Mesodermal cell (in vitro differentiated cells): ENCODE measurements at regions not wholly inside any gene's neighbourhood (a gene's known extent, or its start where the extent isn't known, plus 50 kb on each side); places are given as distances from the start of the nearest gene placed in this dataset.

Experiments
- H3K27ac ChIP-seq: 2 replicates; pipeline ENCODE4 v1.7.0; 2013; ENCODE audit warnings: mild to moderate bottlenecking, low read depth, low read length, moderate library complexity; ENCODE audit not compliant: severe bottlenecking
- H3K36me3 ChIP-seq: 2 replicates; pipeline ENCODE4 v1.7.1; 2013; ENCODE audit warnings: mild to moderate bottlenecking, low read length, moderate library complexity; ENCODE audit not compliant: control insufficient read depth, insufficient read depth
- H3K4me1 ChIP-seq: one replicate; pipeline ENCODE4 v1.7.1; 2013; ENCODE audit warnings: mild to moderate bottlenecking, low read length; ENCODE audit not compliant: insufficient read depth, control insufficient read depth, poor library complexity, severe bottlenecking
- H3K4me3 ChIP-seq: 2 replicates; pipeline ENCODE4 v1.7.0; 2013; ENCODE audit warnings: low read length, control low read depth, mild to moderate bottlenecking; ENCODE audit not compliant: insufficient read depth, poor library complexity, severe bottlenecking; ENCODE audit errors: extremely low read depth
- H3K9me3 ChIP-seq: 2 replicates; pipeline ENCODE4 v1.7.1; 2013; ENCODE audit warnings: mild to moderate bottlenecking, low read length, moderate library complexity; ENCODE audit not compliant: control insufficient read depth
- WGBS, 2 experiments: methylation state at CpG; one replicate each; pipeline ENCODE4 v1.1.5; 2013; ENCODE audit warnings: missing lambda C conversion rate in 2 of 2; ENCODE audit not compliant: insufficient coverage in 2 of 2; 5-methylcytosine and 5-hydroxymethylcytosine counted together

DNA sequence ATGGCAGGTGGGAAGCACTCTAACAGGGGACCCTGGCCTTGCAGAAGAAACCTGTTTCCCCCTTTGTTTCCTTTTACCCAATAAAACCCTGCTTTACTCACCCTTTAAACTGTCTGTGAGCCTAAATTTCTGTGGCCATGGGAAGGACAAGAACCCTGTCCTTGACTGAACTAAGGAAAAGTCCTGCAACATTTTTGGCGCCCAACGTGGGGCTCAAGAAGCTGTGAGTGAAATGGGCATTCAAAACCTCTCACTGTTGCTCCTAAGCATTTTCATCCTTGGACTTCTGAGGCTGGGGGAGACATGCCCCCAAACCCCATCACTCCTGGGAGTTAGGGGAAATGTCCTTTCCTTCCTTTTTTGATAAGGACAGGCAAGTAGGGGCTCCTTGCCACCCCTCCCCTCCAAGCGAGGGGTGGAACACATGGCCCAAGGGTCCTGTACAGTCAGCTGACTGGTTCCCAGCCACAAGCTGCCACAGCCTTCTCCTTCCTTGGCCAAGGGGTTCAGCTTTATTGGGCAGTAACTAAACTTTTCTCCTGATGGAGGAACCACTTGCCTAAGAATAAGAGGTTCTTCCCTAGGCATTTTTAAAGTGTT is 381.6 kb downstream of the KLF5 start:
- H3K27ac ChIP-seq = no peak overlapping the region
- no peak overlapping the region for H3K4me3 ChIP-seq

DNA sequence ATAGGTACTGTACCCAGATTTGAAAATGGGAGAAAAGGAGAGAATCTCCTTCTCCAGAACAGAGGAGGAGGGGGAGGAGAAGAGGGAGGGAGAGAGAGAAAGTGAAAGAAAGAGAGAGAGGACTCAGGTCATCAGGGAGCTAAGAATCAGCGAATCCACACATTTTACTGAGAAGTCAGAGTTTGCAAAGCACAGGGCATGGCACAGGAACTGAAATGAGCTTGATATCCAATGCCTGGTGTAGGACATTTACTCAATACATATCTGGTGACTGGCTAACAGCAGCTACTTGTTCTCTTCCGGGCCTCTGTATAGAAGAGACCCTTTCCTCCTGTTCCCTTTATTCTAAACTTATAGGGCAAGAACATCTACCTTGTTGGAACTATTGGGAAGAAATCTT is 375.1 kb downstream of the KLF5 start:
- no peak overlapping the region for H3K4me3 ChIP-seq
- no peak overlapping the region for H3K27ac ChIP-seq
- no peaks in the 10 kb centered on the region for H3K4me1 ChIP-seq
- H3K9me3 ChIP-seq = no peaks in the 10 kb centered on the region
- WGBS, 2 experiments = 70 to 86% methylated on average over 1 of the region's 2 CpGs
- no peaks in the 10 kb centered on the region for H3K36me3 ChIP-seq

More for the DNA sequence above, 381.6 kb downstream of the KLF5 start:
- 100% methylated on average over 2 to 3 of the region's 3 CpGs for WGBS, 2 experiments
- no peaks in the 10 kb centered on the region for H3K36me3 ChIP-seq
- H3K9me3 ChIP-seq = peaks cover 24% of the 10 kb centered on the region
- H3K4me1 ChIP-seq = no peaks in the 10 kb centered on the region

DNA sequence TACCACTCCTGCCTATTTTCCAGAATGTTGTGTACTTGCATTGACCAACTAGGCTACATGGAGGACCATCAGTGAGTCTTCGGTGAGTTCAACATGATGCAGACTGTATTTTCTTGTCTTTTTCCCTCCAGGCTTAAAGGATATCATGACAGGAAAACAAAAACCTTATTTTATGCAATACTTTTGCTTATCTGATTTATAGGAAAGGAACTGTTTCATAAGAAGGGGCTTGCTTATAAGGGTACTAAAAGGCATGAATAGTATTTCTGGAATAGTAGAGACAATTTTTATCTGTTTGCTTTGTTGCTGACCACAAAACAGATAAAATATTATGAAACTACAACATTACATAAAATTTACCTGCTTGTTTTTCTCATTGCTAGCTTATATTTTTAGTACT is 374.7 kb downstream of the KLF5 start:
- H3K27ac ChIP-seq = no peak overlapping the region
- H3K4me1 ChIP-seq = no peaks in the 10 kb centered on the region
- H3K9me3 ChIP-seq = no peaks in the 10 kb centered on the region
- no peak overlapping the region for H3K4me3 ChIP-seq
- 83 to 100% methylated on average over 1 of the region's 1 CpG for WGBS, 2 experiments
- H3K36me3 ChIP-seq = no peaks in the 10 kb centered on the region

DNA sequence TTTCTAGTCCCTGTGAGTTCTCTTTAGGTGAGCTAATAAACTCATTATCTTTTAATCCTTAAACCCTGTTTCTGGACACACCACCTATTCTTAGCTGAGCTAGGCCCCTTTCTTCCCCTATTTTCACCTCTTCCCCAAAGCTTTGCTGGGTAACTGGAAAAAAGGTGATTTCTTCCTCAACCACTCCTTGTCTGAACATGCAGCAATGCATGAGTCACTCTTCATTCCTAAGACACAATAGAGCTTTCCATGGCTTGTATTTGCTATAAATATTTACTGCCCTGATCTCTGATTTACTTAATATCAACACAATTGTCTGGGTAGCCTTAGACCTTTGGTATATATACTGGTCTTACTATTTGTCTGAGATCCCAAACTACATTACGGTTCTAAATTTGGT is 370.9 kb downstream of the KLF5 start:
- Histone ChIP-seq H3K4me1 (no peaks in the 10 kb centered on the region), H3K36me3 (no peaks in the 10 kb centered on the region), H3K4me3 (no peak overlapping the region), H3K27ac (no peak overlapping the region), H3K9me3 (no peaks in the 10 kb centered on the region)
- WGBS, 2 experiments = no CpG with 5 or more reads among the region's 1 CpG

DNA sequence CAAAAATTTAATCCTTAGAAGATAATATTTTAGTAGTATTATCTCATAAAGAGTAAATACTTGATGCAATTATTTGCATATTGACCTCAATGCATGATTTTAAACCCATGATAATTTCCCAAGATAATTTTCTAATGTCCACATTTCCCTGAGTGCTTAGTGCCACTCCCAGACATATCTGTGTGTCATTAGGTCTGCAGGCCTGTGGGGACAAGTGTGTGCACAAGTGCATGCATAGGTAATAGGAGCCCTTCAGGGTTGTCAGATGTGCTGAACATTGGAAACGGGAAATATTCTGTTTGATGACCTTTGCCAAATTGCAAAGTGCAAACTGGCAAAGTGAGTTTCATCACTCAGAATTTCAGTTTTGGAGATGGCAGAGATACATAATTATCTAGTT is 369.9 kb downstream of the KLF5 start:
- Histone ChIP-seq H3K9me3 (no peaks in the 10 kb centered on the region), H3K27ac (no peak overlapping the region), H3K4me3 (no peak overlapping the region), H3K36me3 (no peaks in the 10 kb centered on the region), H3K4me1 (no peaks in the 10 kb centered on the region)
- WGBS, 2 experiments = 89 to 100% methylated on average over 1 of the region's 1 CpG

DNA sequence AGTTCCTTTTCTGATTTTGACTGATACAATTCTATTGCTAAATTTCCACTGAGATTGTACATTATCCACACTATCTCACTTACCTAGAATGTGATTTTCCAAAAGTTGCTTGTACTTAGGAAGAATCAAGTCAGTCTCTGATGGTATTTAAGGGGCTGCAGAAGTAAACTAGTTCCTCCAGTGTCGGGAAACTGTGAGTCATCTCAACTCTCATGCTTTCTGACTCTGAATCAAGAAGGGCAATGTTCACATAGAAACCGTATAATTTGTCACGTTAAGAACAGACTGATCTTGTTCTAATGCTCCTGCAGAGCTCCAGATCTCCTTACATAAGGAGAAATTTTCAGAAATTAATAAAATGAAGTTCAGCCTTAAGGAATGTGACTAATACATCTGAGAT is 369.3 kb downstream of the KLF5 start:
- 72 to 89% methylated on average over 3 of the region's 3 CpGs for WGBS, 2 experiments
- no peak overlapping the region for H3K27ac ChIP-seq
- H3K4me3 ChIP-seq = no peak overlapping the region
- H3K36me3 ChIP-seq = no peaks in the 10 kb centered on the region
- no peaks in the 10 kb centered on the region for H3K9me3 ChIP-seq
- H3K4me1 ChIP-seq = no peaks in the 10 kb centered on the region

DNA sequence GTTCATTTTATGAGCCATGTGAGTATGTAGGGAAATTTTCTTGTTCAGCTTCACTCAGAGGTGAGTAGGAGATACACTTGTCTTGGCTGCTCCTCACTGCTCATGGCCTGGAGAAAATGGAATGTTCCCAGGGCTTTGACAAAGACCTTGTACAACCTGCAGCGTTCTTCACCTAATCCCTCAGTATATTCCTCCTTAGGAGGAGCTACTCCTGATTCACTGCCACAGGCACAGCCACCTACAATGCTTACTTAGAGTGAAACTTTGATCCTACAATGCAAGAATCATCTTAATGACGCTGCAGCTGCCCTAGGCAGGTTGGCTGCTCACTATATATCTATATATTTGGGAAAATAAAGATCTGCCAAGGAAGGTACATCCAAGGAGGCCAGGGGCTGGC is 364.2 kb downstream of the KLF5 start:
- WGBS, 2 experiments = 100% methylated on average over 1 of the region's 2 CpGs; no CpG with 5 or more reads in 1 of the 2 experiments

DNA sequence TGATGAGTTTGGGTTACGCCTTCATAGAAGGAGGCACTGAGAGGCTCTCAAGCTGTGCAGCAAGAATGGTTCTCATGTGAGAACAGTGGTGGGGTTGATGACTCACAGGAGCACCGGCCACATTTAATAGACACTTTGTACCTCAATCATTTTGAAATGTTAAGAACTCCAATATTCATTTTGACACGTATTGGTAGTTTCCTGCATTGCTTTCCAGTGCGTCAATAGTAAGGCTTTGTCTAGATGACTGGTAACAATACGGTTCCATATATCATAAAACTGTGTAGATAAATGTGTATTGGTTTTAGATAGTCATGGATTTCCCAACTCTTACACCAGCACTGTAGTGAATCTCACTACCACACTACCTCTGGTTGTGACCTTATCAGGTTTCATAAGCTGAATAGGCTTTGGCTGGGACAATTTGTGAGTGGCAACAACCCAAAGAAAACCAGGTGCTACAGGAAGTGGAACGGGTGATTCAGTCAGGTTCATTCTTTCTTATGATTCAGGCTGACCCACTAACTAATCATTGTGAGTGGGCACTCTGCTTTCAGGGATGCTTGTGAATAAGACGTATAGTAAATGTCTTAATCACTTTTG is 362.6 kb downstream of the KLF5 start:
- Histone ChIP-seq H3K4me1 (no peaks in the 10 kb centered on the region), H3K9me3 (no peaks in the 10 kb centered on the region), H3K27ac (no peak overlapping the region), H3K4me3 (no peak overlapping the region), H3K36me3 (no peaks in the 10 kb centered on the region)
- WGBS, 2 experiments = 100% methylated on average over 1 to 3 of the region's 7 CpGs

More for the DNA sequence above, 364.2 kb downstream of the KLF5 start:
- H3K4me3 ChIP-seq = no peak overlapping the region
- no peaks in the 10 kb centered on the region for H3K4me1 ChIP-seq
- H3K9me3 ChIP-seq = no peaks in the 10 kb centered on the region
- no peak overlapping the region for H3K27ac ChIP-seq
- H3K36me3 ChIP-seq = no peaks in the 10 kb centered on the region

DNA sequence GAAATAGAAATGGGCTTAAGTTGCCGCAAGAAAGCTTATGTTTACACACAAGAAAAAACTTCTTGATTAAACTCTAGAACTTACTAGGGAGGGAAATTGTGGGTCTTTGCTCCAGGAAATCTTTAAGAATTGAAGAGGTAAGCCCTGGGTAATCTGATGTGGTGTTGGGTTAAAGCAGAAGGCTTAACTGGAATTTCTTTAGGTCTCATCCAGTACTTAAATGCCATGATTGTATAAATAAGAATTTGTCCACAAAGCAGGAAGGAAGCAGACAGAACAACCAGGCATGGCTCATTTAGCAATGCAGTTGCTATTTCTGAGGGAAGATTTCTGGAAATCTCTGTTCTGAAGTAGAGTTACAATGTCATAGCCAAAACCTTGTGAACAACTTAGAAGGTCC is 360.4 kb downstream of the KLF5 start:
- no peaks in the 10 kb centered on the region for H3K9me3 ChIP-seq
- H3K36me3 ChIP-seq = no peaks in the 10 kb centered on the region
- H3K4me1 ChIP-seq = no peaks in the 10 kb centered on the region
- H3K27ac ChIP-seq = no peak overlapping the region
- no CpG with 5 or more reads among the region's 1 CpG for WGBS, 2 experiments
- H3K4me3 ChIP-seq = no peak overlapping the region

DNA sequence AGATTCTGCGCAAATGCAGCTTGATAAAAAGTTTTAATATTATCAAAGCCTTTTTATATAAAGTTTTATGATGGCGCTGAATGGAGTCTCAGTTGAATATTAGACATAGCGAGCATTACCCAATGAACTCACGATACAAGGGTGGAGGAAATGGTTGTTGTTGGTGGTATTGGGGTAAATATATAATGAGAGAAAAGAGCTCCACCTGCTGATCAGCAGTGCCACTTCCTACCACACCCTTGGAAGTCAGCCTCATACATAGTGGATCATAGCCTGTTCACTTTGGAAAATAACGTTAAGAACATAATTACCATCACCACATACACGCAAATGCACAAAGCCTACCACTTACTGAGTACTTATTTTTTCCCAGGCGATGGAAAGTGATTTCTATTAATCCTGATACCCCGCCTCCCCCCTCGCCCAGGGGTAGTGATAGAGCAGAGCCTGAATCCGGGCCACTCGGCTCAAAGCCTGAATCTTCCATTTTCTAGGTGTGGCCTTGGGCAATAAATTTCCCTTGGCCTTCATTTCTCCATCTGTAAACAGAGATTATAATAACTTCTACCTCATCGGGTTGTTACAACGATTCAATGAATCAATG is 358.3 kb downstream of the KLF5 start:
- H3K36me3 ChIP-seq = no peaks in the 10 kb centered on the region
- no peak overlapping the region for H3K27ac ChIP-seq
- H3K9me3 ChIP-seq = no peaks in the 10 kb centered on the region
- no peak overlapping the region for H3K4me3 ChIP-seq
- H3K4me1 ChIP-seq = no peaks in the 10 kb centered on the region
- WGBS, 2 experiments = 92 to 98% methylated on average over 8 to 9 of the region's 13 CpGs

DNA sequence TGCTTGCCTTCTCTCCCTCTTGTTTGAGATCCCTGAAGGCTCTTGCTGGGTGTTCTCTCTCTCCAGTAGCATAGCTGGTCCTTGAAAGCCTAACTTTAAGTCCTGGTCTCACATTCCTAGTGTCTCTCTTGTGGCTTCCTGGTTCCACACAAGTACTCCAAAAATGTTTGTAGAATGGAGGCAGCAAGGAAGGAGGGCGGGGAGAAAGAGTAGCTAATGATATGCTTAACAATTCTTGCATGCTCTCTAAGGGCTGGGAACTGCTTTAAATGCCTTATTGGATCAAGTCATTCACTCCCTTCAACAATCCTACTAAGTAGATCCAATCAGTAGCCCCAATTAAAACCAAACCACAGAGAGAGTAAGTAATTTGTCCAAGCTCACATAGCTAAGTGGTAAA is 357.3 kb downstream of the KLF5 start:
- Histone ChIP-seq H3K27ac (no peak overlapping the region), H3K4me1 (no peaks in the 10 kb centered on the region), H3K36me3 (no peaks in the 10 kb centered on the region), H3K4me3 (no peak overlapping the region), H3K9me3 (no peaks in the 10 kb centered on the region)
- WGBS, 2 experiments = no CpG with 5 or more reads among the region's 1 CpG
